GM21515 (cell line): ENCODE measurements at regions not wholly inside any gene's neighbourhood (a gene's known extent, or its start where the extent isn't known, plus 50 kb on each side); places are given as distances from the start of the nearest gene placed in this dataset.

Experiments
- ATAC-seq: cut with Tn5 transposase; IDR thresholded peaks from one replicate; pipeline ENCODE4 v1.9.1; 2021; ENCODE audit not compliant: unreplicated experiment

DNA sequence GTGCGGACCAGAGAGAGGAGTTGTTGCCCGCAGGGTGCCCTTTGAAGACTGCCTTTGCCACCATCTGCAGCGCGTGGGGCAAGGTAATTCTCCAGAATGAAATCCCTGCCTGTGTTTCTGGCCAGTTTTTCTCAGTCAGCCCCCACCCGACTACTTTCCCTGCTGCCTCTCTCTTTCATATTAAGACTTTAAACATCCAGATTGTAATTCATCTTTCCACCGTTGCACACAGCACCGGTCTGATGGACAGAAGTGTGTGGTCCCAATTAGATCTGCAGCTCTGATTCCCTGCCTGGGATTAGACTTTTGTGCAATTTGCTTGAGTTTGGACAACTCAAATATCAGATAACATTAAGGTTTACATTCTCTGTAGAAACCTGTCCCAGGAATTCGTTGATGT lies 489.0 kb downstream of the QKI start:
- no peak for ATAC-seq

DNA sequence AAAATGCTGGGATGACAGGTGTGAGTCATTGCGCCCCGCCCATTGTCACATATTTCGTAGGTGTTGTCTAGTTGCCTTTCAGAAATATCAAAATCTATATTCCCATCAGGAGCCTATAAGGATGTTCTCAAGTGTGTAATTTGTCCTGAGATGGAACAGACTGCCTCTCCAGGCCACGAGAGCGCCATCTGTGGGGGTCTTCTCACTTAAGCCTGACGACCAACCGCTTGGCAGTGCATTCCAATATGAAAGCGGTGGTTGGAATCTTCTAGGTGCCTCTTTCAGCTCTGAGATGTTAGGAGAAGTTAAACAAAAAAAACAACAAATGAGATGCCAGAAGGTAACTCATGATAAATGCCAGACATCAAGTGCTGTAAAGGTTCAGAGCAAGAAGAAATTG lies 488.5 kb downstream of the QKI start:
- ATAC-seq = no peak

DNA sequence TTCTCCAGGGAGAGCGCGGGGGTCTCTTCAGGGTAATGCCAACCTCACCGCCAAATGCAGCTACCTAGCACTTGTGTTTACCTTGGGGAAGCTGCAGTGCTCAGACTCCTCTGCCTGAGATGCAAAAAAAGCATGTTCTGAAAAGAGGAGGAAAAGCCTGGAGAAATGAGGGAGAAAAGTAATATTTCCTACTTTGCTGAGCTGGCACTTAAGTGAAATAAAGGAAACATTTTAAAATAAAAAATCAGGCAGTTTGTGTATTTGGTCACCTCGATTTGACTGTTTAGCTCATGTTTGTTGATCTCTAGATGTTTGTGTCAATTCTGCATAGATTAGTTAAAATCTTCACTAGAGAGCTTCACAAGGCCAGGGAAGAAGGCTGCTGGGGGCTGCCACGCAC lies 487.2 kb downstream of the QKI start:
- ATAC-seq = no peak

DNA sequence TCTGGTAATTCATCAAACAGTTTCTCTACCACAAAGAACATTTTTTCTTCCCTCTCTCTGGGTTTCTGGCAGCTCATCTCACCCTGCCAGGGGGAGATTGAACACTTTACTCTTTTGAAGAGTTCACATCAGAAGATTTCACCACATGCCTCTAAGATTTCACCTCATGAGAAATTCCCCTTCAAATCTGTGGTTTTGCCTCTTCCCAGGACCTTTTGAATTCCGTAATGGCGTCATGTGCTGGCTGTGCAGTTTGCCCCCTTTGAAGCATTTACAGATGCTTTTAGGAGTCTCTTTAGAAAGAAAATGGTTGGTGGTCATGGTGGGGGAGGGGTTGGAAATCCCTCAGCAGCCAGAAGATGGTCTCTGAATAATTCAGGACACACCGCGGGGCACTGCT lies 486.1 kb downstream of the QKI start:
- ATAC-seq = no peak

DNA sequence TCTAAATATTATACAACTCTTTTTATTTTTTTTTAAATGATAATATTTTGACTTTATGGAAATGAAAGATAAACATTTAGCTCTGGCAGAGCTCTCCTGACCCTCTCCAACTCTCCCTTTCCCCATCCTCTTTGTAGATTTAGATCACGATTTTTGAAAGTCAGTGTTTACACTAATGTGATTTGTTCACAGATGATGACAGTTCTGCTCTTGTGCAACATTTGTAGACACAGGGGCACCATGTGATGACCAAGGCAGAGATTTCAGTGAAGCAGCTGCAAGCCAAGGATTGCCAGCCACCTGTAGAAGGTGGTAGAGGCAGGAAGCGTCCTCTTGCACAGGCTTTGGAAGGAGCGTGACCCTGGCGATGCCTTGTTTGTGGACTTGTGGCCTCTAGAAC lies 483.2 kb downstream of the QKI start:
- ATAC-seq = no peak

DNA sequence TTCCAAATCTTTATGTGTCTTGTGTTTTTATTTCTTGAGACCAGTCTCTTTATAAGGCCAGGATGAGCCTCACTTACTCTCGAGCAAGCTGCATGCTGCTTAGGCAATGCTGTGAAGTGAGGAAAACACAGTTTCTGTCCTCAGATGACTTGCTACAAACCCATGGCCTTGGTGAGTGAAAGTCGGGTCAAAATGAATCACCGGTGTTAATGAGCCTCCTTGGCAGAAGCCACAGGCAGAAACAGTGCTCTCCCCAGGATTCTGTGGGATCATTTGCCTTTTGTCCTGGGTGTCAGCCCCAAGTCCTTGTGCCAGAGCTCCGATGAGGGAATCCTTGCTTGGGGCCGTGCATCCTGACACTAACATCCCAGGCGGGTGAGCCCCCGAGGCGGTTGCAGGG lies 482.5 kb downstream of the QKI start:
- ATAC-seq = no peak

DNA sequence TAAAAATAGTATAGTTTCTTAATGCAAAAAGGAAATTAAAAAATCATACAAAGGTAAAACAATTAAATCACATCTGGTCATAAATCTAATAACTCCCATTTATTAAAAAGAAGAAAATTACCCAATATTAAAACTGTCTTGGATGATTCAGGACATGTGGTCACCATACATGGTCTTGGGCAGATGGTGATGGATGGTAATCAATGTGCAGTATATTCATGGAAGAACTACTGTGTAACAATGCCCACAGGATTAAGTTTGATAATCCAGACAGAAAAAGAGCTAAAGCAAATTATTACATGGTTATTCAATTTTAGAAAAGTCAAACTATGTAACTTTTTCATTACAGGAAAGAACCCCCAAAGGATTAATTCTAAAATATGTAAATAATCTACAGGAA lies 480.6 kb downstream of the QKI start:
- no peak for ATAC-seq

DNA sequence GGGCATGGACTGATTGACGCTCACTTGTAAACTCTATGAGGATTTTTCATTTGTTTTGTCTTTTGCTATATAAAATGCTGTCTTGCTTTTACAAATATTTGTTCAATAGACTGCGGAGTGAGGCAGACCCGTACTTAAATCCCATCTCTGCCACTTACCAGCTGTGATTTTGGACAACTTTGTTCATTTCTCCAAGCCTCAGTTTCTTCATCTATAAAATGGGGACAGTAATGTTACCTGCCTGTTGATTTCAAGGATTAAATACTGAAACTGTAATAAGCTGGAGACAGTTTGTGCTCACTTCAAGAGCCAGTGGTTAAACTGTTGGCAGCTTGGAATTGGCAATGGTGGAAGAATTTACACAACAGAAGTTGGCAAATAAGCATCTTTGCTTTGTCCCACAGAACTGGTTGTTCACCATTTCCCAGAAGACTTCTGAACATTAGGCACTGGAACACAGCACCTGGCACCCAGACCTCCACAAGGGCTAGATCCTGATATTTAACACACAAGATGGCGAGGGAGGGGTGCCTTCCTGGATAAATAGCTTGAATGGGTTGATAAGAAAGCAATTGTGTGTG lies 479.2 kb downstream of the QKI start:
- no peak for ATAC-seq

DNA sequence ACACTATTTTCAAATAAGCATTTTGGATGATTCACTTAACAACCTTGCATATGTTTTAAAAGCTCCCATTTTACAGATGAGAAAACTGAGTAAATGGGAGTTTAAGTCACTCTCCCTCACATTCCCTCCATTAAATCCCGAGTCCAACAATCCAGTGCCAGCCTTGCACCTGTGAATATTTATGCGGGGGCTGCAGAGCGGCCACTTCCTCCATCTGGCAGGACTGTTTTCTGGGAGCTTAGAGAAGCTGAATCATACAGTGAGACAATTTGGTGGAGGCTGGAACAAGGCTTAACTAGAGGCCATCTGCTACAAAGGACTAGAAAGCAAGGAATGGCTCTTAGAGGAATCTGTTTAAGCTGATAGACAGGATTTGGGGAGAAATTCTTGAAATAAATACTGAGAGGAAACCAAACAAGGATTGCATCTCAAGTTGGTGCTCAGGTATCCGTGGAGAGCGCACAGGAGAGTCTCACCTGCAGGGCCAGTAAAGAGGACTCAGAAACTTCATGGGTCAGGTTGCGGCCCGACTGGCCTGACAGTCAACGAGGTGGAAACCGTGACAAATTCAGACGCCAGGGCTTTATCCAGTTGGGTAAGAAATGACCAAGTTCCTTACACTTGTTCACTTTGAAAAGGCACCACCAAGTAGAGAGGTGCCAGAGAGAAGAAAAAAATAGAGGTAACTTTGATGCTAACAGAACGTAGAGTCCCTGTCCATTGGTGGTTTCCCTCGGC lies 478.5 kb downstream of the QKI start:
- no peak for ATAC-seq

DNA sequence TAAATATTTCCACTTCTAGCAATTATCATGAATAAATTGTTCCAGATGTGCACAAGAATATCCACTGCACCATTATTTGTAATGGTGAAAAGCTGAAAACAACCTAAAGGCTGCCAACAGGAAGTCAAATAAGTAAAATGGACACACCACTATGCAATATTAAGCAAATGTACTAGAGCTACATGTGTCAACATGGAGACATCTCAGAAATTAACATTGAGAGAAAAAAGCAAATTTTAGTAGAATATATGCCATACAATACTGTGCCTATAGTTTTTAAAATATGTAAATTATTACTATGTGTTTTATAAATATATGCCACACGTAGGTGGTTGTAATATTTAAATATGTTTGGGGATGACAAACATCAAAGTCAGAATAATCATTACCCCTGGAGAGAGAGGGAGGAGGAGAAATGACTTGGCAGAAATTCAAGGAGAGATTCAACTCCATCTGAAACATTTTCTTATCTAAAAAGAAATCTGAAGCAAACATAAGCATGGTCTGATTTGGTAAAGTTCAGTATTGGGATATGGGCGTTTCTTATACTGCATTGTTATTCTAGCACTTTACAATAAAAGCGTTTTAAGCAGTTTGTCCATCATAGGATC lies 475.5 kb downstream of the QKI start:
- no peak for ATAC-seq

DNA sequence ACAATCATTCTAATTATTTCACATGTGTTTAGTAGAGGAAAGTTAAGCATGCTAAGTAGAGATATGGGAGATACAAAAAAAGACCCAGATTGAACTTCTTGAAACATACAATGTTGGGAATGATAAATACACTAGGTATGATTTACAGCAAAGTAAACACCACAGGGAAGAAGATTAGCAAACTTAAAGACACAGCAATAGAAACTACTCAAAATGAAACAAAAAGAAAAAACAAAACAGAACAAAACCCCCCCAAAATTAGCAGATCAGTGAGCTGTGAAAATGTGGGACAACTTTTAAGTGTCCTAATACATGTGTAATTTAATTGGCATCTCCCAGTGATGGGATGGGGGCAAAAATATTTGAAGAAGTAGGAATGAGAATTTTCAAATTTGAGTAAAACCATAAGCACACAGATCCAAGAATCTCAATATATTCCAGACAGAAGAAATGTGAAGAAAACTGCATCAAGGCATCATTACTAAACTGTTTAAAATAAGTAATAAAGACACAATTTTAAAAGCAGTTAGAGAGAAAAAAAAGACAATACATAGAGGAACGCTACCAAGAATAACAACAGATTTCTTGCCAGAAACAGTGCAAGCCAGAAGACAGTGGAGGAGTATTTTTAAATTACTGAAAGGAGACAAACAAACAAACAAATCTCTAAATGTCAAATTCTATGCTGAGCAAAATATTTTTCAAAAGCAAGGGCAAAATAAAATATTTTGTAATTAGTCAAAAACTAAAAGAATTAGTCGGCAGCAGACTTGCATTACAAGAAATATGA lies 473.7 kb downstream of the QKI start:
- no peak for ATAC-seq

DNA sequence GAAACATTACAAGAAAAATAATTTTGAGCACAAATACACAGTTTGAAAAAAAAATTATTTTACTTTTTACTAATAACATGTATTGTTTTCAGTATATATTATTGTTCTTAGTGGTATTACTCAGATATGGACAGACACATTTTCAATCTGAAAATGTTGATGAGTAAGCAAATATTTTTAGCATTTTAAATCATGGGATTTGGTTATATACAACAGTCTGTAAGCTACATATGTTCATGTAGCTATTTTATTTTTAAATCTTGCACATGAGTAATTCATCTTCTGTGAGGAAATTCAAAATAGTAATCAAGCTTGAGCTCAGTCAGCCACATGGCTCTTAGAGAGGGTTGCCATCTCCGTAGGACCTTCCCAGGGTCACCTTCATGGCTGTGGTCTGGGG lies 471.9 kb downstream of the QKI start:
- ATAC-seq = no peak

DNA sequence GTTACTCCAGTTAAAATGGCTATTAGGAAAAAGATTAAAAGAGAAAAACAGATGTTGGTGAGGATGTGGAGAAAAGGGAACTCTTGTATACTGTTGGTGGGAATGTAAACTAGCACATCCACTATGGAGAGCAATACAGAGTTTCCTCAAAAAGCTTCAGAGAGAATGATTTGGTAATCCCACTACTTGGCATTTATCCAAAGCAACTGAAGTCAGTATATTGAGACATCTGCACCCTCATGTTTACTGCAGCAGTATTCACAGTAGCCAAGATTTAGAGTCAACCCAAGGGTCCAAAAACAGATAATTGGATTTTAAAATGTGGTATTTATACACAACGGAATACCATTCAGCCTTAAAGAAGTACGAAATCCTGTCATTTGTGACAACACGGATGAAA lies 469.5 kb downstream of the QKI start:
- ATAC-seq = no peak

DNA sequence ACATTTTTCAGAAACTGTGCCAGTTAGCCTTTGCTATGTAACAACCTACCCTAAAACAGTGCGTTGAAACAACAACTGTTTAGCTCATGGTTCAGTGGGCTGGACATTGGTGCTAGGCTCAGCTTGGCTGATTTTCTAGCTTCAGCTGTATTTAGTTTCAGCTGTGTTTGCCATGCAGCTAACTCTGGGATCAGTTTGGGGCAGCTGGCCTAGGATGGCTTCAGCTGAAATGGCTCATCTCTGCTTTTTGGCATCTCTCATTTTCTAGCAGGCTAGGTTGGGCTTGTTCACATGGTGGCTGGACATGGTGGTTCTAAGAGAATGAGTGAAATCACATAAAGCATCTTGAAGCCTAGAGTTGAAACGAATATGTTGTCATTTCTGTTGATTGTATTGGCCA lies 464.2 kb downstream of the QKI start:
- no peak for ATAC-seq

DNA sequence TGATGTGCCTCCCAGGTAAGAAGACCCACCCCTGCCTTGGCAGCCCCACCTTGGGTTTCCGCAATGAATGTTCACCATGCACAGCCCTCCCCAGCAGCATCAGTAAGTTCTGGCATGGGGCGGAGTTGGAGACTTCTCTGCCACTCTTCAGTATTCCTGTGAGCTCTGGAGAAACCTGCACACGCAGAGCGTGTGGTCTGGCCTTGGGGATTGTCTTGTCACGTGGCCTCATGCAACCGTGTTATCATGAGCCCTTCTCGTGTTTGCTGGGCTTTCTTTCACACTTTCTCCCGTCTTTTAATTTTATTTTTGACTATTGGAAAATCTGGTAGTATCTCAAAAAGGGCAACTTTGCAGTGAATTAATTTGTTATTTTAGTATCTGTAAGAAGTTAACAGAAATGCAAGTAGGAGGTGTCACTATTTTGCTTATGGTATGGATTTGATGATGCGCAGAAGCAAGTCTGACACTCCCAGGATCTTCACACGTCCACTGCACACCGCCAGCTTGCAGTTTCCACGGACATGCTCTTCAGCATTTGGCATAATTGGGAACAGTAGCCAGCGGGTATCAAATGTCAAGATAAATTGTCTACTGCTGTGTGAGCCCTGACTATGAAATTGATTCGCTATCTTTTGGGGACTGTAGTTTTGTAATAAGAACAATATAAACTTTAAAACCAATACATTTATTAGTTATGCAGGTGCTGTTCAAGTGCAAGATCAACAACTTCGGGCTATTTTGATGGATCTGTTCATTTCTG lies 463.5 kb downstream of the QKI start:
- ATAC-seq = no peak

DNA sequence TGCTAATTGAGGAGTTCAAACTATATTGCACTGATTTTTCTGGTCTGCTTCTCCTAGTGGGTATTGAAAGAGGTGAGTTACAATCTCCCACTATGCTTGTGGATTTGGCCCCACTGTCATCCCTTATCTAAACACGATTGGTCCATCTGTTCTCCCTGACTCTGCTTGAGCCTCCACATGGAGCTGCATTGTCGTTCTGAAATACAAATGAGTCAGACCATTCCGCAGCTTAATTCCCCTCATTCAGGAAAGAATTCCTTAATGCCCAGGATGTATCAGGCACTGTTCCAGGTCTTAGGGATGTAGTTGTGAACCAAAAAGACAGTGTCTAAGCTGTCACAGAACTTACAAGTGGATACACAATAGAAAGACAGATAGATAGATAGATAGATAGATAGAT lies 461.9 kb downstream of the QKI start:
- ATAC-seq = no peak

DNA sequence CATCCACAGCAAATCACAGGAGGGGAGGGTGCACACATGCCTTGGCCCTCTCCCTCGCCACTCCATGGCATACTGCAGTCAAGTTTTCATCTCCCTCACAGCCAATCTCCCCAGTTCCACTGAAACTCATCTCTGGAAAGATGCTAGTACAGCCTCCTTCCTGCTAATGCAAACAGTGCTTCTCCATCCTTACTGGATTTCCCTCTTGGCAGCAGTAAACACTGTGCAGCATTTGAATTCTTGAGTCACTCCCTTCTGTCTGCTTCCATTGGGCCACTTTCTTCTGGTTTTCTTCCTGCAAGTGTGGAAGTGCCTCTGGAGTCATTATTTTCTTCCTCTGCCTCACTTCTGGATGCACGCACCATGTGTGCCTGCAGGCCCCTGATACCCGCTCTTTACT lies 460.3 kb downstream of the QKI start:
- no peak for ATAC-seq

DNA sequence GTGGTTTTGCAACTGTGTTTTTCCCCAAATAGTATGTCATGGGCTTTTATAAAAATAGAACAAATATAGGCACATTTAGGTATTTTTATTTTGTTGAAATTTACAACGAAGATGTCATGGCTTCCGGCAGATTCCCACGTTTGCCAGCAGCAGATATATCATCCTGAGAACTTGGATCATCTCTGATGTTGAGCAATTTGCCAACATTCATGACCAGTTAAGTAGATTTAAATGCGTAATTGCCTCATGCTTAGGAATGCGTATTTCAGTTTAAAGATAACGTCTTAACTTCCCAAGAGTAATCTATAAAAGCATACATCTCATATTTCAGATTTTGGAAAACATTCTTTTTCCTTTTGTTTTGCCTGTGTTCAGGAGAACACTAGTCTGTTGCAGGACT lies 457.8 kb downstream of the QKI start:
- no peak for ATAC-seq

DNA sequence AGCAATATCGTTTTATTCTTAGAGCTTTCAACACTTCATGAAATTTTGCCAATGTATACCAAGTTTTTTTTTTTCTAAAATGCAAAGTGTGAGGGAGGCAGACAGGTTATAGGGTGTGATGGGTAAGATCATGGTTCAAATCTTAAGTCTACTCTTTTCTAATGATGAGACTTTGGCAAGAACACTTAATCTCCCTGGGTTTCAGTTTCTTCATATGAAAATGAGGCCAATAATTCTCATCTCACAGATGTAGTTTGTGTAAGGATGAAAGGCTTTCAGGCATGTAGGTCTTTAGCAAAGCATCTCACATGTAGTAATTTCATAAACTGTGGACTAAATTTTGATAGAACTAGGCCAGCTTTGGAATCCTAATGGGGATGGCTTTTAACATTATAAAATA lies 457.1 kb downstream of the QKI start:
- no peak for ATAC-seq

DNA sequence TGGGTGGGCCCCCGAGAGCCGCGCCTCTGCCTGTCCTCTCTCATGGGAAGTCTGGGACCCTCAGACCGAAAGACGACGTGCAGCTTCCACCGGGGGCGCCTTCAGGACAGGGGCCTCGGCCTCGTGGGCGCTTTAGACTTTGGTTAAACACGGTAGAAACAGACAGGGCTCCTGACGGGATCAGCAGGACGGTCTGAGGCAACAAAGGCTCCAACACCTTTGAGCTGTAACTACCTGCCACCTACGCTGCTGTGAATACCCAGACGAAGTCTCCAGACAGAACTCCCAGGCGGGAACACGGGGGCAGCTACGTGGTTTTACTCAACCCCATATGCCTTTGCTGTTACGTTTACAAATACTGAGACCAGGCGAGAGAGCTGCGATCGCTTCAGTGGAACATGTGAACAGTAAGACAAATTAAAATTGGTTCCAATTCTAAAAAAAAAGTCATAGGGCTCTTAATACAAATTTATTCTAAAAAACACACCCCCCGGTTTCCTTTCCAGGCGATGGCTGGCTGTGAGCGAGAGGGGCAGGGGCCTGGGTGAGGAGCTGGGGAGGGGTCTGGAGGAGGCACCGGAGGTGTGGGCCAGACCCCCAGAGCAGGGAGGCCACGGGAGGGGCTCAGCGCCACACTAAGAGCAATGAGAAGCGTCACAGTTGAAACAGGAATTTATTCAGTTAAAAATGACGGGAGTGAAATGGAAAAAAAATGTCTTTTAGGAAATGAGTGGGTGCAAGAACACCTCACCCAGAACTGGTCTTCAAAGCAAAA lies 453.2 kb downstream of the QKI start:
- ATAC-seq = no peak
